GM19025 (cell line): ENCODE measurements at regions not wholly inside any gene's neighbourhood (a gene's known extent, or its start where the extent isn't known, plus 50 kb on each side); places are given as distances from the start of the nearest gene placed in this dataset.

Source experiments
- ATAC-seq: cut with Tn5 transposase; IDR thresholded peaks from one replicate; pipeline ENCODE4 v1.9.1; 2021; ENCODE audit warnings: mild to moderate bottlenecking, low read depth, moderate library complexity; ENCODE audit not compliant: unreplicated experiment

- no peak for ATAC-seq
Measured at GRCh38 chr4:180682776-180683175, 1560.4 kb upstream of the TENM3 start.

- ATAC-seq: no peak
Measured at GRCh38 chr4:180683186-180683585, 1560.0 kb upstream of the TENM3 start.

- ATAC-seq: no peak
Measured at GRCh38 chr4:180688480-180688879, 1554.7 kb upstream of the TENM3 start.

- no peak for ATAC-seq
Measured at GRCh38 chr4:180694875-180695274, 1548.3 kb upstream of the TENM3 start.

- no peak for ATAC-seq
Measured at GRCh38 chr4:180695851-180696250, 1547.4 kb upstream of the TENM3 start.

GRCh38 chr4:180696460-180697092 is 1546.6 kb upstream of the TENM3 start:
- no peak for ATAC-seq

GRCh38 chr4:180698550-180699195 is 1544.5 kb upstream of the TENM3 start:
- ATAC-seq: no peak

GRCh38 chr4:180706766-180707165 is 1536.4 kb upstream of the TENM3 start:
- no peak for ATAC-seq

GRCh38 chr4:180710628-180711337 is 1532.4 kb upstream of the TENM3 start:
- ATAC-seq: no peak

- ATAC-seq: no peak
Measured at GRCh38 chr4:180717451-180718033, 1525.7 kb upstream of the TENM3 start.

- no peak for ATAC-seq
Measured at GRCh38 chr4:180721356-180721755, 1521.8 kb upstream of the TENM3 start.

- ATAC-seq: no peak
Measured at GRCh38 chr4:180726611-180727010, 1516.6 kb upstream of the TENM3 start.

GRCh38 chr4:180727478-180727877 is 1515.7 kb upstream of the TENM3 start:
- ATAC-seq: no peak

GRCh38 chr4:180734753-180735432 is 1508.3 kb upstream of the TENM3 start:
- ATAC-seq: no peak

GRCh38 chr4:180741703-180742102 is 1501.5 kb upstream of the TENM3 start:
- no peak for ATAC-seq

GRCh38 chr4:180745019-180745418 is 1498.2 kb upstream of the TENM3 start:
- no peak for ATAC-seq

- no peak for ATAC-seq
Measured at GRCh38 chr4:180751009-180751408, 1492.2 kb upstream of the TENM3 start.

GRCh38 chr4:180757927-180758326 is 1485.3 kb upstream of the TENM3 start:
- no peak for ATAC-seq

GRCh38 chr4:180766045-180766444 is 1477.2 kb upstream of the TENM3 start:
- ATAC-seq: no peak

- no peak for ATAC-seq
Measured at GRCh38 chr4:180766944-180767729, 1476.1 kb upstream of the TENM3 start.
